ENCODE measurements at regions not wholly inside any gene's neighbourhood (a gene's known extent, or its start where the extent isn't known, plus 50 kb on each side); places are given as distances from the start of the nearest gene placed in this dataset.
"Not testable (repeated sequence)": the region's sequence is repeated elsewhere in the genome, so short reads cannot be mapped to it uniquely, and the experiment has no call there.

GRCh38 chr2:113337809-113338208, 59.1 kb upstream of the PAX8 start:
- DNase-seq (ENCODE audit: low spot score): no peak

- not testable (repeated sequence) for DNase-seq (ENCODE audit: low spot score)
These were observed 57.3 kb upstream of the PAX8 start for GRCh38 chr2:113336040-113336439.

DNA sequence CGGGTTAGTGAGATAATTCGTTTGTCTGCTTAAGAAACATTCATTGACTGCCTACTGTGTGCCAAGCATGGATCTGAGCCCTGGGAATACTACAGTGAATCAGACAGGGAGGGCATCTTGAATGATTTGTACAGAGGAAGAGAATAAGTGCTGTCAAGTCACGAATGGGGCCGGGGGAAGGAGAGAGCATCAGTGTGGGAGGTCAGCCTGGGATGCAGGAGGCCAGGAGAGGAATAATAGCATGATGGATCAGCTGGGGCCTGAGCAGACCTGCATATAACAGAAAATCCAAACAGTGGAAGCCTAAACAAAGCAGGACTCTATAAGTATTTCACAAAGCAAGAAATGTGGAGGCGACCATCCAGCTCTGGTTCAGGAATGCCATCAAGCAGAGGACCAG, 55.4 kb upstream of the PAX8 start:
- no peak for DNase-seq (ENCODE audit: low spot score)

GRCh38 chr2:113333735-113334134, 55.0 kb upstream of the PAX8 start:
- DNase-seq (ENCODE audit: low spot score): not testable (repeated sequence)

DNA sequence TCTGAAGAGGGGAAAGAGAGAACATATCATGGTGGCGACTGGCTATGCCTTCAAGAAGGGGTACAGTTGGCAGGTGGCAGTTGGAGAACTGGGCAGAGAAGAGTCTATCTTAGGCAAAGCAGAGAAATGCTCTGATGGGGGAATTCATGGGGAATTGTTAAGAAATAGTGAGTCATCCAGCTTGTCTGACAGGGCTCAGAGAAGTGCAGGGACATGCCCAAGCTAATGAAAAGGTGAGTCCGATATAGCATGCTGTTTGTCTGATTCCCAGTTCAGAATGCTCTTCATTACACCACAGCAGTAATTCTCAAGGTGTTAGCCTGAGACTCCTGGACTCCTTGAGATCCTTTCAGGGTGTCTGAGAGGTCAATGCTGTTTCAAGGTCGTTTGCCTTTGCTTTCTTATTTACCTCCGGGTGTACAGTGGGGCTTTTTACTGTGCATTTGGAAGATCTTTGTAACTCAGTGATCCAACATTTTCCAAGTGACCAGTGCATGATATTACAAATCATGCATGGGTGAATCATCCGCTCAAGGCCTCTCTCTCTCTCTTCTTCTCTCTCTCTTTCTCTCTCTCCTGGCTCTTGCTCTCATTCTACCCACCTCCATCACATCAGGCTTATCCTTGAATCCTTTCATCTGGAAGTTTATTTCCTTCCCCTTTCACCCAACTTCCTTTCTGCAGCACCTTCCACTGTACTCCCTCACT, 51.5 kb upstream of the PAX8 start:
- not testable (repeated sequence) for DNase-seq (ENCODE audit: low spot score)

GRCh38 chr2:113328973-113329372, 50.3 kb upstream of the PAX8 start:
- DNase-seq (ENCODE audit: low spot score): not testable (repeated sequence)

DNA sequence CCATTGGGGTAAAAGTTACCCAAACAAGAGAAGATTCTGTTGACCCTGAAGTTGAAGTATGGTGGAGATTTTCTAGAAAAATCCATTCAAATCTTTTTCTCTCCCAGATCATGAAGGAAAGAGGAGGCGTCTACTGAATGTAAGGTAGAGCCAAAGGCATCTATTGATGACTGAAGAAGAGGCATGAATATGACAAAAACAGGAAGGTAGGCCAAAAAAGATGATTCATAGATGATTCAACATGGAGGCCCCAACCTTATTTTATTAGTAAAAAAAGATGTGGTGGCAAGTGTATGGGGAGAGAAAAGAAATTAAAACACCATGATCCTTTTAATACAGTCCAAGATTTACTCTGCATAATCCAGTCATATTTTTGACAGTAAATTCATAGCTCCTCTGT, 49.9 kb upstream of the PAX8 start:
- DNase-seq (ENCODE audit: low spot score): not testable (repeated sequence)
